Left renal cortex interstitium (tissue), 4 donors: ENCODE measurements at regions not wholly inside any gene's neighbourhood (a gene's known extent, or its start where the extent isn't known, plus 50 kb on each side); places are given as distances from the start of the nearest gene placed in this dataset.
"Not testable (repeated sequence)": the region's sequence is repeated elsewhere in the genome, so short reads cannot be mapped to it uniquely, and the experiment has no call there.

ENCODE experiments used
- DNase-seq, 4 donors: peaks; one replicate each; pipeline ENCODE4 v3.0.0-alpha.2; 2013; ENCODE audit warnings: low read depth in 4 of 4, low spot score in 2 of 4, missing footprints in 1 of 4

DNA sequence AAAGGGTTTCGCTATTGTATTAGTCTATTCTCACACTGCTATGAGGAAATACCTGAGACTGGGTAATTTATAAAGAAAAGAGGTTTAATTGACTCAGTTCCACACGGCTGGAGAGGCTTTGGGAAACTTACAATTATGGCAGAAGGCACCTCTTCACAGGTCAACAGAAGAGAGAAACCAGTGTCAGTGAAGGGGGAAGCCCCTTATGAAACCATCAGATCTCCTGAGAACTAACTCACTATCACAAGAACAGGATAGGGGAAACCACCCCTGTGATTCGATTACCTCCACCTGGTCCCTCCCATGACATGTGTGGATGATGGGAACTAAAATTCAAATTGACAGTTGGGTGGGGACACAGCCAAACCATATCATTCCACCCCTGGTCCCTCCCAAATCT lies 589.5 kb downstream of the CENPC start:
- no peak for DNase-seq

DNA sequence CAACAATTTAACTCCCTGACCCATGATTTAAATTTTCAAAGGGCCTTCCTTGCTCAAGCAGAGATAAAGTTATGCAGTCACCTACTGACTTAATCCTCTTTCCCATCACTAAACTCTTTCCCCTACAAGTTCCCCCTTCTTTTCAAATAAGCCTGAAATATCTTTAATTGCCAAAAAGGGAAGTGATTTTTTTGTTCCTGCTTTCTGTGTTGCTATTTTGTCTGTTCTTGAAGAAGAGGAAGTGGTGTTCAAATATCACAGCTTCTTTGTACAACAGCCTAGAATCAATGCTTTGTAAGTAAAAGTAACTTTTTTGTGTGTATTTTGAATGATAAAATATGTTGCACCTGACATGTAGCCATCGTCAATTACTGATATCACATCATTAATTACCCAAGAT lies 595.9 kb downstream of the CENPC start:
- DNase-seq, result no peak

DNA sequence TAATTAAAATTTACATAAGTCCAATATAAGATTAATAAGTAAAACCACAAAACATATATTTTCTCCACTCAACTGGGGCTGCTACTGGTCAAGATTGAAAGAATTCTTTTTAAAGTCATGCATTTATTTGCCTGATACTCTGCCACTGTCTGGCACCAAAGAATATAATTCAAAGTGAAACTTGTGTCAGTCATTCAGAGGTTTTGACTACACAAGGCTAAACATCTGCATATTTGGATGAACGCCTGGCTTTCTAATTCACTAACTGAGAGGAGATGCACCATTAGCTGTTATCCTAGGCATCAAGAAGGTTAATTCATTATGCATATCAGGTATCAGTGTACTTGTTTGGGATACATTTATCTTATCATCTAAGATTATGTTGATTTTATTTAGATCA lies 598.5 kb downstream of the CENPC start:
- DNase-seq, result no peak

DNA sequence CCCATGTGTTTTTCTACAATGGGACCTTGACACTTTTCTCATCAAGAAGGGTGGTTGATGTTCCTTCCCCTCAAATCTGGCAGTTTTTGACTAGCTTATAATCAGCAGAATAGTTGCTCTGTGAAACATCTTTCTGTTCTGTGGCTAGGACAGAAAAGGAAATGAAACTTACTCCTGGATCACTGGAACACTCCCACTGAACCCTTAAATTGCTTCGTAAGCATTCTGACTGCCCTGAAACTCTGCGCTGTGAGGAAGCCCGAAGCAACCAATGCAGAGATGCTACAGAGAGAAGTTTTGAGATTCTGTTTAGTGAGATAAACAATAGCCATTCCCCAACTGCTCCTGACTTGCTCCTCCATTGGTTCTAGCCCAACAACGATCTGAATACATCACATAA lies 602.2 kb downstream of the CENPC start:
- no peak for DNase-seq

DNA sequence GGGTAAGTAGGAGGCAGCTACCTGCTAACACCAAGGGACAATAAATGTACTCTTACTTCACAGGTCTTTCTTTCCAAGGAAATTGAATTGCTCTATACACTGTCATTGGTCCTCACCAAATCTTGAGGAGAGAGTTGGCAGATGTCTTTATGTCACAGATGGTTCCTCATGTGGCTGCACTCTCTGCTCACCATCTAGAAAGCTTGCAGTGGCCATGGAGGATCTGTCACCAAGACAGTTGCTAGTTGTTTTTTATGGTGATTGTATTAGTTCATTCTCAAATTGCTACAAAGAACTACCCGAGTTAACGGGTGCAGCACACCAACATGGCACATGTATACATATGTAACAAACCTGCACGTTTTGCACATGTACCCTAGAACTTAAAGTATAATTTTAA lies 613.3 kb downstream of the CENPC start:
- DNase-seq, result not testable (repeated sequence)

DNA sequence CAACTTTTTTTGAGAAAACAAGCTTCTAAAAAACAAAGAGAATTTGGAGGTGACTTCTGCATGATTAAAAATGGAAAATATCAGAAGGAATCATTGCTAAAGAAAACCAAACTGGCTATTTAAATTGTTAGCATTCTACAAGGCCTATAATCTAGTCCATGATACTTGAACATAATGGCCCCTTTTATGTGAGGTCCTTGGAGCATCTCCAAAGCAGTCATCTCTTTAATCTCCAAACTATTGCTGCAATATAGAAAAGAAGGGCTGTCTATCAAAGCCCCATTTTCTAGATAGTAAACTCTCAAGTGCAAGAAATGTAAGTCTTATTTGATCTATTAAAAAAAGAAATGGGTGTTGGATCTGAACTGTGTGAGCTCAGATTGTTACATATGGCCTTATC lies 615.1 kb downstream of the CENPC start:
- DNase-seq, result no peak

DNA sequence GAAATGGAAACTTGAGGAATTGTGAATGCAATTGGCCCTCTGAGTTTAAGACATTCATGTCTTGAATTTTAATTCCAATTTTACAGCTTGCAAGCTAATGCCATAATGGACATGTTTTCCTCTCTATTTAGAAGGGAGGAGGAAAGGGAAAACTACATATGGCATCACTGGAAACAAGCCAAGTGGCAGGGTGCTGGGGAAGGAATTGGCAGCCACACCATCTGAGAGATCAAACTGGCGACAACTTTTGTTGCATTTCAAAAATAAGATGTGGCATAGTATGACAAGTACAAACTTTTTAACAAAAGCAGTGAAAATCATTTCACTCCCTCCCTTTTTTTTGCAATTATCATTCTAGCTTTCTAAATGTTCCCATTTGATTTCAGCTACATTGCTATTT lies 615.6 kb downstream of the CENPC start:
- no peak for DNase-seq

DNA sequence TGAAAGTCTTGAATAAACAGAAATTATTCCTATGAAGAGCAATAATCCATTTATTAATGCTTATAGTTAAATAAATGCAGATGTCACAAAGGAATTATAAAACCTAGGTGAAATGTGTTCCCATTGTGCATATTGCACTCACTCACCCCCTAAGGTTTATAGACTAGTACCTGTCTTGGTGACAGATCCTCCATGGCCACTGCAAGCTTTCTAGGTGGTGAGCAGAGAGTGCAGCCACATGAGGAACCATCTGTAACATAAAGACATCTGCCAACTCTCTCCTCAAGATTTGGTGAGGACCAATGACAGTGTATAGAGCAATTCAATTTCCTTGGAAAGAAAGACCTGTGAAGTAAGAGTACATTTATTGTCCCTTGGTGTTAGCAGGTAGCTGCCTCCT lies 616.4 kb downstream of the CENPC start:
- DNase-seq, result not testable (repeated sequence)

DNA sequence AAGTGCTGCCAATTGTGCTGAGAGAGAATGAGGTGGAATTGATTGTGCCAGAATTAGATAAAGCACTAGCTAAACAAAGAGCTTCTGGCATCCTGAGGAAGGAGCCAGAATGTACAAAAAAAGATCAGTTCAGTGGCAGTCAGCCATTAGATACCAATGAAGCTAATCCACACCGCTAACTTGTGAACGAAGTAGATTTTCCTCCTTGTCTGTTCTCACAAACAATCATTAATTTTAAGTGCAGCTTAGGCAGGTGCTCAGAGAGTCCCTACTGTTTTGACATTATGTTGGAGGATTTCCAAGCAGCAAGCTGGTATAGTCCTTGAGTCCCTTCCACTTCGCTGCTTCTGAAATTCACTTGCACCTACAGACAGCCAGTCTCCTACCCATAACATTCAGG lies 617.4 kb downstream of the CENPC start:
- DNase-seq, result no peak

DNA sequence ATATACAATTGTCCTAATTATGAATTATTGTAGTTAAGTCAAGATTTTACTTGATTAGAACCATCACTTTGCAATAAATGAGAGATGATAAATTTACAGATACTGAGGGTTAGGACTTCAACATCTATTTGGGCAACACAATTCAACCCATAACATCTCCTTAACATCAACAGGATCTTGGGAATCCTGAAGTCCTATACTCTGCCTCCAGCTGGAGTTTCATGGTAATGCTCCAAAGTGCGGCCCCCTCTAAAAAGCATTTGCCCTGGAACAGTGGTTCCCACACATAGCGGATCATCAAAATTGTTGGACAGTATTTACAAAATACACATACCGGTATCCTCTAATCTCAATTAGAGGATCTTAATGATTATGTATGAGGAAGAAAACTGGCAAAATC lies 618.6 kb downstream of the CENPC start:
- DNase-seq, result no peak

DNA sequence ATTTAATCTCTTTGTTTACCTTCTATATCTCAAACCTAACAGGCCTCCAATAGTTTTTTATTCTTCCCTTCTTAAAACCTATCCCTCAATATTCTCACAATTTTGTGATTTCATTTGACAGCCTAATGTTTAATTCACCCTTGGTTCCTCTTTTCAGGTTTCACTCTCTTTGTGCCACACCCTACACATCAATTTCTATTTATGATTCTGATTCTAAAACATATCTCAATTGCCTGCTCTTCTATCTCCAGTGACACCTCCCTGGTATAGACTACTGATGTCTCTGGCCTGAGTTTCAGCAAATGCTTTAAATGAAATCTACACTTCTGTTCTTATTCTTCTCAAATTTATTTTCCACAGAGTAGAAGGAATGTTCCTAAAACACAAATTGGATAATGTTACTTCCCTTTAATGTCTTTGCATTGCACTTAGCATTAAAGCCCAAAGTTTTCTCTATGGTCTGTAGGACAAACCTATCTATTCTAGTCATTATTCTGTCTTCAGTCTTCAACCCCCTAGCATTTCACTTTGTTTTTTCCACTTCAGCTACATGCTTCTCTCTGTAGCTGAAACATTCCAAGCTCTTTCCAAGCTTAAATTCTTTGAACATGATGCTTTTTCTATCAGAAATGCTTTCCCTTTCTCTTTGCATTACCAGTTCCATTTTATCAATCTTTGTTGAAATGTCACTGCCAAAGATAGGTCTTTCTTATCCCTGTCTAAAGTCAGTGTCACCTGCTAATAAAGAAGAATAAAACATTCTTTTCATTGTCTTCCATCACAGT lies 622.0 kb downstream of the CENPC start:
- DNase-seq, result no peak

DNA sequence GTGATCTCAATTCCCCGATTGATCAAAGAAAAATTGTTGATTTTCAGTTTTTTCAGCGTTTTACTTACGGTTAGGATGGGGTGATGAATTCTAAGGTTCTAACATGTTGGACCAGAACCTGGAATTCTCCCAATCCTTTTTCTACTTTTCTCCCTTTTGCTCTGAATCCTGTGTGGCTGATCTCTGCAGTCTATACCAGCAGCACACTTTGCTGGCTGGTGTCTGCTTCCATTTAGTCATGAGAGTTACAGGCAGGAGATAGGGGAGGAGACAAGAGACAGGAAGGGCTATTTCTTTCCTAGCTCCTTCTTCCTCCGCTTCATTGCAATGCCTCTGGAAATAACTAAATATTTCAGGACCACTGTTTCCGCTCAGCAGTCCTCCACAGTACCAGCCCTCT lies 623.9 kb downstream of the CENPC start:
- DNase-seq, result no peak

DNA sequence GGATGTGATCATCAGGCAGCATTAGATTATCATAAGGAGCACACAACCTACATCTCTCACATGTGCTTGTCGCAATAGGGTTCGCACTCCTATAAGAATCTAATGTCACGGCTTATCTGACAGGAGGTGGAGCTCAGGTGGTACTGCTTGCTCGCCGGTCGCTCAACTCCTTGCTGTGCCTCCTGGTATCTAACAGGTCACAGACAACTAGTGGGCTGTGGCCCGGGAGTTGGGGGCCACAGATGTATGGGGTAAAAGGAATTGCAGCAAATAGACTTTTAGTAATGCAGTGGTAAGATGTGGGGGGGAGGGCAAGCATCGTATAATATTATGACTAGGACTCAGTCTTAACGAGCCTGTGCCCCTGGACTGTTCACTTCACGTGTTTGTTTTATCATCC lies 624.8 kb downstream of the CENPC start:
- no peak for DNase-seq

DNA sequence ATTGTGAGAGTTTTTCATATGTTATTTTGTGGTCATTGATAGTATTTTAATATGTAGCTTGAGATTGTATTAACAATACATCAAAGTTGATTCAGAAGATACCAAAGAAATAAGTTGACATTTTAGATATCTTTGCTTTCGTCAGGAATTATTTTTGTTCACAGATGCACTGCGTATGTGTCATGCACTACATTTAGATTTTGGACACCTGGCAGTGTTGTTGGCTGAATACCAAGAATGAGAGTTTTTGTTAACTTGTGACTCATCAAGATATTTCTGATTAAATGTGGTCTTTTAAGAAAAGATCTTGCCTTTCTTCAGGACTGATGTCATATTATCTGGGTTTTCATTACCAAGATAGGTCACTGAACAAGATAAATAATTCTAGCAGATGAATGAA lies 633.4 kb downstream of the CENPC start:
- no peak for DNase-seq

DNA sequence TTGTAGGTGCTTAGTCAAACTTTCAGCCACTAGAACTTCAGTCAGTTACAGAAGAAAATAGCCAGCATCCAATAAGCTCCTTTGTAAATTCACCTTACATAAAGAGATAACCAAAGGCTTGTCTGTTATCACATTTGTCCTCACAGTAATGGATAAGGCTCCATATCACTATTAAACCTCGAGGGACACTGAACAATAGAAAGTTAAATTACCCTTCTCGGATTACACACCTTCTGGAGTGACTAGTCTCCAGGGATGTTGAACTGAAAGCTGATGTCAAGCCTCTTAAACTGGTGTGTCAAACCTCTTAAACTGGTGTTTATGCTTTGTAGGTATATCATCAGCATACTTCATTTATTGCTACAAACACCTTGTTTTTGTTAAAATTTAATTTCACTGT lies 639.0 kb downstream of the CENPC start:
- no peak for DNase-seq

DNA sequence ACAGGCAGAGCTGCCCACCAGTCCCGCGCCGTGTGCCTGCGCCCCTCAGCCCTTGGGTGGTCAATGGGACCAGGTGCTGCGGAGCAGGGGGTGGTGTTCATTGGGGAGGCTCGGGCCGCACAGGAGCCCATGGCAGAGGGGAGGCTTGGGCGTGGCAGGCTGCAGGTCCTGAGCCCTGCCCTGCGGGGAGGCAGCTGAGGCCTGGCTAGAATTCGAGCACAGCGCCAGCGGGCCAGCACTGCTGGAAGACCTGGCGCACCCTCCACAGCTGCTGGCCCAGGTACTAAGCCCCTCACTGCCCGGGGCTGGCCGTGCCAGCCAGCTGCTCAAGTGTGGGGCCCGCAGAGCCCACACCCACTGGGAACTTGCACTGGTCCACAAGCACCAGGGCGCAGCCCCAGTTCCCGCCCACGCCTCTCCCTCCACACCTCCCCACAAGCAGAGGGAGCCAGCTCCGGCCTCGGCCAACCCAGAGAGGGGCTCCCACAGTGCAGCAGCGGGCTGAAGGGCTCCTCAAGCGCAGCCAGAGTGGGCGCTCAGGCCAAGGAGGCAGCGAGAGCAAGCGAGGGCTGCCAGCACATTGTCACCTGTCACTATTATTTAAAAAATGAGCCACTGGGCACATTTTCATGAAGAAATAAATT lies 645.8 kb downstream of the CENPC start:
- no peak for DNase-seq

DNA sequence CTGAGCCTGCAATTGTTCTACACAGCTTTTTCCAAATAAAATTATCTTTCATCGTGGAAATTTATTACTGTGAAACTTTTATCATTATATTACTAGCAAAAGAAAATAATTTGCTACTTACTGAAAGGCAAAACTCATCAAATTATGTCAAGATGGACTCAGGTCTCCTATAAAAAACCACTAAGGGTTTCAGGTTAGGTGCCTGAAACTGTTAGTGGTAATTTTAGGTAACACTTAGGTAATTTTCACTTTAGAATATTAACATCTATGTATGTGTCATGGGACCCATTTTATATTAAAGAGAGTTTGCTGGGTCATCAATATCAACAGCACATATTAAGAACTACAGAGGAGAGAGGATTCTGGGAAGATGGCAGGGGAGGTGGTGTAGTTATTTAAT lies 651.5 kb downstream of the CENPC start:
- no peak for DNase-seq

DNA sequence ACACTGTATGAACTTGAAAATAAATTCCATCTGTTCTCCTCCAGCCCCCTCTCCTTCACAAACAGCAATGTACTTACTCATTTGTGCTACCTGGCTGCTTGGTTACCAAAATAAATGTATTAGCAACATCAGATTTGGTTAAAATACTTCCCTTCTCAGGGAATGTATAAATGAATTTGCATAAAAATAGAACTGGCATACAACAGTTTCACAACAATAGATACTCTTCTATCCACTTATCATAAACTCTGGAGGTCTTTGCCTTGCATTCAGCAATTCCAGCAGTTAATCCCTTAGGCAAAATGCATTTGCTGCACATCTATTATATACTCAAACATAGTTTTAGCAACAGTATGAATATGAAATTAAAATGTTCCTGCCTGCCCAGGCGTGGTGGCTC lies 658.2 kb downstream of the CENPC start:
- no peak for DNase-seq

DNA sequence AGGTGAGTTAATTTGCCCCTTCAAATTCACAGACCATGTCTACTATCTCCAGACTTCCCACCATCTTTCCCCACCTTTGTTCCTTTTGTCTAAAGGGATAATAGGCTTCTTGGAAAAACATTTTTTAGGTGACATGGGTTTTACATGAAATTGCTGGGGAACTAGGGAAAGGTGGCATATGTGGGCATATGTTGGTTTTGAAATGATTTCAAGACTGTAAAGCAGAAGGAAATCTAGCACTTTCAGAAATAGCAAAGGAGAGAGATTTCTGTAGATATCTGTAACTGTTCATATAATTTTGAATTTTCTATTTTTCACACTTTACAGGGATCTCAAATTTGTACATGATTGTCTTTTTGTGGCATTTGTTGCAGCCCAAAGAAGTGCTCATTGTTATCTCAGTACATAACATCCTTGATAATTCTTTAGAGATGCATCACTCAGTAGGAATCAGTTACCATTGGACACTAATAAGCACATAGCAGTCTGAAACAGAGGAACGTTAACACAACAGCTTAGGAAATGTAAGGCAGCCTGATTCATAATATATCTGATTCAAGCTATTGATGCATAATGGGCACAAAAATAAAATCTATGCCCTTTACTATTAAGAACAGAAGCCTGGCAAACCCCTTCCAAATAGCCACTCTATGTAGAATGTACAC lies 659.7 kb downstream of the CENPC start:
- no peak for DNase-seq

DNA sequence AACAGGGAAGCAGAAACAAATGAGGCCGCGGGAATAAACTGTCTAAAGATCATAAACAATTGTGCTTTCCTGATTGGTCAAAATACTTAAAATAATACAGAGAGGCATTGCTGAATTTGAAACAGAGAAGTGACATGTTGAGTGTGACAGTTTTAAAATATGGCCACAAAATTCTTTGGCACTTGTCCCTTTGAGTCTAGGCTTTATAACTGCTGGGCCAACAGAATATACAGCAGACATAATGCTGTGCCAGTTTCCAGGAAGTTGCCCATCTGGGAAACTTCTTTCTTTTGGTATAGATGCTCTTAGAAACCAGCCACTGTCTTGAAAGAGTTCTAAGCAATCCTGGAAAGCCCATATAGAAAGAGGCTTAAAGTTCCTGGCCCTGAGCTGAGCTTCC lies 668.4 kb downstream of the CENPC start:
- DNase-seq, result no peak

DNA sequence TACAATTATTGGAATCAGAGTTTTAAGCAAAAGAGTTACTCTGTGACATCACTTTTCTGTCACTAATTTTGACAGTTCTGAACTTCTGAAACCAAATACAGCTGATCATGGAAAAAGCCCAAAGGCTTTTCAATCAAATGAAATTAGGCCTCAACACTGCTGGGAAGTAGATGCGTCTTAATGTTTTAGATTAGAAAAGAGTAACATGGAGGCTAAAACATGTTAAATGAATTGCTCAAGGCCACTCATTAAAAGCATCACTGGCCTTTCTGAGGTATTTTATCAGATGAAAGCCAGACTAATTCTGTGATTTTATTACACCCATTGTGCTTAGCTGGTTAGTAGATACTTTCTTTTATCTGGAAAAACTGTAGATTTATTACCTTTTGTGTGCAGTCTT lies 672.6 kb downstream of the CENPC start:
- no peak for DNase-seq

DNA sequence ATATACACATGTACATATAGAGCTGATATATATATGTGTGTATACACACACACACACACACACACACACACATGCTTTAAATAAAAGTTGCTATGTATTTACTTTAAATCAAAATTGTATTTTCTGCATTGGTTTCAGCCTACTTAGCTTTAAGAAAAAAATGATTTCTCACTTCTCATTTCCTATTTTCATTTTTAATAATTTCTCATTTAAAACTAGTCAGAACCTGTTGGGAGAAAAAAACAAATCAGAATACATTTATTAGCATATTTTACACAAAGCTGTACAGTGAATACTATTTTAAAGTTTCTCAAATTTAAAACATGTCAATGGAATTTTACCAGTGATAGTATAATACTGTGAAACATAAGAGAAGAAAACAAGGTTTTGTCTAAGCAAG lies 681.8 kb downstream of the CENPC start:
- DNase-seq, result no peak
